Endothelial cell of umbilical vein (primary cell): ENCODE measurements at regions not wholly inside any gene's neighbourhood (a gene's known extent, or its start where the extent isn't known, plus 50 kb on each side); places are given as distances from the start of the nearest gene placed in this dataset.
A peak's percentile ranks its signal among the peaks of the same experiment; 100 is the strongest.

Experiments used
- BruUV-seq: library from RNA; stranded (reverse); fragments of 400-500 nt; replicated peaks from 2 replicates; lab custom pipeline; 2021; lab: Mats Ljungman, UMichigan
- CTCF ChIA-PET: fragments of 300-600, 350-600 bp; sonication (Branson Sonifier 250); formaldehyde crosslinking; loops from one replicate; lab custom pipeline; 2021; ENCODE audit warnings: antibody characterized with exemption, inconsistent platforms; lab: Charles Lee
- POLR2A ChIA-PET: fragments of 300-600, 350-600 bp; sonication (Branson Sonifier 250); formaldehyde crosslinking; loops from one replicate; lab custom pipeline; 2021; ENCODE audit warnings: antibody characterized with exemption, inconsistent platforms; lab: Charles Lee
- DNase-seq: peaks from one replicate; pipeline ENCODE4 v3.0.0-alpha.2; 2011; ENCODE audit warnings: low read depth, low spot score
- FAIRE-seq: peaks from 2 replicates; lab custom pipeline; 2011; peaks lifted over from hg19 to GRCh38; lab: Jason Lieb, UNC
- H2AFZ ChIP-seq: 2 replicates; pipeline ENCODE4 v1.6.0; 2012; ENCODE audit warnings: low read depth, low read length, control low read depth, inconsistent platforms
- H3K27ac ChIP-seq: 2 replicates; pipeline ENCODE4 v1.5.1; 2011; ENCODE audit warnings: low read depth, mild to moderate bottlenecking, control low read depth, low read length, moderate library complexity; ENCODE audit not compliant: insufficient read depth
- H3K27me3 ChIP-seq, 2 experiments: 2 replicates each; pipeline versions ENCODE4 v1.6.0 to v1.6.1; 2011; ENCODE audit warnings: low read length in 2 of 2, mixed read lengths in 1 of 2; ENCODE audit not compliant: control insufficient read depth in 2 of 2, insufficient read depth in 2 of 2
- H3K36me3 ChIP-seq, 2 experiments: 2 replicates in 1 of 2; 3 replicates in 1 of 2; pipeline ENCODE4 v1.5.1; 2011; ENCODE audit warnings: low read length in 2 of 2, mild to moderate bottlenecking in 1 of 2, moderate library complexity in 1 of 2; ENCODE audit not compliant: control insufficient read depth in 2 of 2, insufficient read depth in 2 of 2; ENCODE audit errors: extremely low read depth in 1 of 2
- H3K4me1 ChIP-seq: 3 replicates; pipeline ENCODE4 v1.5.1; 2011; ENCODE audit warnings: mild to moderate bottlenecking, low read length; ENCODE audit not compliant: control insufficient read depth, insufficient read depth; ENCODE audit errors: extremely low read depth
- H3K4me2 ChIP-seq: 2 replicates; pipeline ENCODE4 v1.6.1; 2011; ENCODE audit warnings: low read length, control low read depth, mixed read lengths; ENCODE audit not compliant: insufficient read depth
- H3K4me3 ChIP-seq, 3 experiments: fragments of 200-600 bp in 1 of 3; sonication (generic), shearing (Covaris generic) in 1 of 3; replicated peaks in 1 of 3; 2 replicates each; pipeline ENCODE4 v1.5.1; 2011 to 2016; ENCODE audit warnings: control low read depth in 3 of 3, low read length in 3 of 3, mild to moderate bottlenecking in 2 of 3, inconsistent platforms in 1 of 3, low read depth in 1 of 3, moderate library complexity in 1 of 3; ENCODE audit not compliant: insufficient read depth in 1 of 3
- H3K79me2 ChIP-seq: 2 replicates; pipeline ENCODE4 v1.6.0; 2012; ENCODE audit warnings: low read length, inconsistent platforms; ENCODE audit not compliant: control insufficient read depth, insufficient read depth
- H3K9ac ChIP-seq: replicated peaks from 2 replicates; pipeline ENCODE3; 2011; ENCODE audit warnings: low read length, control low read depth; ENCODE audit not compliant: insufficient read depth; ENCODE audit errors: extremely low read depth
- H3K9me1 ChIP-seq: replicated peaks from 3 replicates; pipeline ENCODE4 v1.6.0; 2011; ENCODE audit warnings: mild to moderate bottlenecking, low read length; ENCODE audit not compliant: control insufficient read depth, insufficient read depth; ENCODE audit errors: extremely low read depth
- H3K9me3 ChIP-seq: replicated peaks from 2 replicates; pipeline ENCODE4 v1.5.1; 2012; ENCODE audit warnings: low read length, inconsistent platforms; ENCODE audit not compliant: control insufficient read depth, insufficient read depth
- H4K20me1 ChIP-seq: replicated peaks from 2 replicates; pipeline ENCODE3; 2011; ENCODE audit warnings: mild to moderate bottlenecking, low read length; ENCODE audit not compliant: control insufficient read depth, insufficient read depth; ENCODE audit errors: extremely low read depth
- MYC ChIP-seq: IDR thresholded peaks from one replicate; pipeline ENCODE4 v1.6.1; 2011; ENCODE audit warnings: mild to moderate bottlenecking, low read depth, low read length
- dilution Hi-C: fragments of 300-500 bp; cut with MboI; formaldehyde crosslinking; loops from one replicate; pipeline ENCODE4 v1.15.0; 2019; ENCODE audit warnings: low sequenced_read_pairs; ENCODE audit not compliant: extremely low pct_ligation_motif_present
- intact Hi-C: fragments of 100-400 bp; cut with micrococcal nuclease; formaldehyde crosslinking; loops from one replicate; pipeline ENCODE4 v1.10.0; 2022

- TF ChIP-seq MYC = no peak
- intact Hi-C loops = loop anchor here (10.0 kb wide), 1 partner anchor 138 kb away; no protein-coding TSS in a partner anchor
- ChIA-PET CTCF (interaction anchor here (0.7 to 1.3 kb wide), 6 partner anchors 8 to 197 kb away, joined by 3 to 5 read pairs (median 4); partner anchors contain the start of gene SCN3A), POLR2A (no interaction called here)
- Histone ChIP-seq H3K27ac (no peak overlapping the region), H4K20me1 (no peaks in the 10 kb centered on the region), H3K4me1 (no peaks in the 10 kb centered on the region), H3K9ac (no peak overlapping the region), H3K27me3 (peaks cover 8 to 17% of the 10 kb centered on the region in 2 experiments), H3K9me3 (no peaks in the 10 kb centered on the region), H2AFZ (no peak overlapping the region), H3K79me2 (no peaks in the 10 kb centered on the region), H3K4me3 (no peak overlapping the region), H3K9me1 (no peaks in the 10 kb centered on the region), H3K4me2 (no peak overlapping the region), H3K36me3 (no peaks in the 10 kb centered on the region)
- DNase-seq = peak; percentile 14
- no TSS peak for BruUV-seq
- FAIRE-seq = no peak
- dilution Hi-C loops = no loop called here
These were observed 51.9 kb upstream of the SLC38A11 start for GRCh38 chr2:165007161-165007744.
